H54 (cell line): ENCODE measurements at regions not wholly inside any gene's neighbourhood (a gene's known extent, or its start where the extent isn't known, plus 50 kb on each side); places are given as distances from the start of the nearest gene placed in this dataset.

Experiments used
- DNase-seq: peaks from one replicate; pipeline ENCODE4 v3.0.0; 2011; ENCODE audit warnings: low spot score, mixed read lengths; ENCODE audit not compliant: insufficient read length
- FAIRE-seq: peaks from 3 replicates; lab custom pipeline; 2011; peaks lifted over from hg19 to GRCh38; lab: Jason Lieb, UNC
- POLR2A ChIP-seq: IDR thresholded peaks from 2 replicates; pipeline ENCODE4 v1.6.1; 2011; ENCODE audit warnings: low read depth, mild to moderate bottlenecking, low read length

DNA sequence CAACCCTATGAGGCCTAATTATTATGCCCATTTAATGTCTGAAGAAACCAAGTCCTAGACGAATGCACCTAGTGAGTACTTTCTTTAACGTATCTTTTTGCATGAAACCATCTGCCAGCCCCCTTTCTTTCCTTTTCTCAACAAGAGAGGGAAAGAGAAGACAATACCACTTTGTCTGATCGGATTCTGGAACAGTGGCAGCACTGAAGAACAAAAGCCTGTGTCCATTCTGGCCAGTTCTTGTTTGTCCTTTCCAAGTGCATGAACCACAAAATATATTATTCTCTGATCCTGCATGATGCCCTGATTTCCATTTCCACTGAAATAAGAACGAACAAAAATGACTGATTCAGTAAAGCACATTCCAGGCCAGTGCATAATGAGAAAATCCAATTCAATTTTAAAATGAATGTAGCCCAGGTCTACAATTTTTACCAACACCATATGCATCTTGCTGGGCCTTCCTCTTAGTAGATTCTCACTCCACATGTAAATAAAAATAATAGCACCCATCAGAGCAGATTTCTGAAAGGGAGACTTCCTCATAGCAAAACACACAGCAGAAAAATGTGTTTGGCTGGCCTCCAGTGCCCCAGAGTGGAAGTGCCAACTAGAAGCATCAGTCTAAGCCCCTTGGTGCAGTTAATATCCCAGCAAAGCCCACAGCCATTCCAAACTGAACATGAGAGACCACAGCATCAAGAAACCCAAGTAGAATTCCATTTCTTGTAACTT is 422.6 kb upstream of the ID2 start:
- TF ChIP-seq POLR2A, result no peak
- no peak for DNase-seq
- FAIRE-seq, result no peak

DNA sequence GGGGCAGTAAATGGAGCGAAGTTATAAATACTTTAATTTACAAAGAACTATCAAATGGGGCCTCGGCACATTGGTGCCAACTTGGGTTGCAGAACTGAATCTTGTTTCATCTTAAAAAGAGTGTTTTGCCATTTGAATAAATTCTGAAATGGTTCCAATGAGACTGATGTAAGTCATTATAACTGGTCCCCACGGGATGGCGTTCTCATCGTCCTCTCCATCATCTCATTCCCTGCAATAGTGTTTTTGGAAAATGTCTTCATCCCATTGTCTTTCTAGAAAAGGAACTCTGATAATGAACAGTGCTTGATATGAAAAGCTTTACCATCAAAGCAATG is 422.0 kb upstream of the ID2 start:
- TF ChIP-seq POLR2A, result no peak
- DNase-seq (no peak), FAIRE-seq (no peak)

DNA sequence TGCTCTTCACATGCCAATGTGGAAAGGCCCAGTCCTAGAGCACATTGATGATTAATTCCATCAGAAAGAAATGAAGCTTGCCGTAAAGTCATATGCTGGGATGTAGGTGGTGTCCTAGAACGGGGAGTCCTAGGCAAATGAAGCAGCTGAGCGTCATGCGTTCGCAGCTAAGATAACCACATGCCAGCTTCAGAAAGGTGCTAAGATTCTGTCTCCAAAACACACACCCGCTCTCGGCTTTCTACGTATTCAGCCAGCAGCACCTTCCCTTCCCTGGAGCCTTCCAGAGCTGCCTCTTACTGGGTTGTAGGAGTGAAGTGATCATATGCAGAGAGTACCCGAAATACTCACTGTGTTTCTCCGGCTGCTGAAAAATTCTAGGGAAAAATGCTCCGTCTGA is 421.6 kb upstream of the ID2 start:
- no peak for TF ChIP-seq POLR2A
- FAIRE-seq (no peak), DNase-seq (no peak)

DNA sequence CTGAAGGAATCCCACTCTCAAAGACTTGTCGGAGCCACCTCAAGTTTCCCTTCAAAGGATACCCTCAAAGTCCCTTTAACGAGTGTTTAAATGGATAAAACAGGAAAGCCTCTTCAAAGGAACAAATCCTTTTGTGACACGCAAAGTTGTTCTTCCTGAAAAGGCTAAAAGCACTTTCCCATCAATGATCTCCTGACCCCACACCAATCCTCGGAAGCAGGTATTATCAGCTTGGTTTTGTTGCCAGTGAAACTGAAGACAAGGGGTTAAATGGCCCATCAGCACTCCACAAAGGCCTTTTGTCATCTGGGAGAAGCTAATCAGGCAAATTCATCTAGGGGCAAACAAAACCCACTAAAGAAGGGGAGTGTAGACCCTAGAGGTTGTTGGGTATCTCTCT is 418.0 kb upstream of the ID2 start:
- TF ChIP-seq POLR2A, result no peak
- no peak for DNase-seq
- FAIRE-seq, result no peak

DNA sequence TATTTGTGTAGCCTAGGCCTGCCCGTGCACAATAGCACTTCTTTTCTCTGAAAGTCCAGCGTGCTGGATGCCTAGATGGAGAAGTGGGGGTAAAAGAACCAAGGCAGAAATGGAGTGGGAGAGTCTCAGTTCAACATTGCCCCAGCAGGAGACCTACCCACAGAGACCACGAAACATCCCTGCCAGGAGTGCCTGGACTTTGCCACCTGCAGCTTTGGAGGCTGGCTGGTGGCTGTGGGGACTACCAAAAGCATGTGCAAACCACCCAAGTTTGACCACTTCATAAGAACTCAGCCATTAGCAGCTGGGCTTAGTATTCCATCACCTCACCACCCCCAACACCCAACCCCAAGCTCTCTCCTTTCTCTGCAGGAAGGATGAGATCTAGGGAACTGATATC is 416.9 kb upstream of the ID2 start:
- no peak for DNase-seq
- TF ChIP-seq POLR2A, result no peak
- no peak for FAIRE-seq

DNA sequence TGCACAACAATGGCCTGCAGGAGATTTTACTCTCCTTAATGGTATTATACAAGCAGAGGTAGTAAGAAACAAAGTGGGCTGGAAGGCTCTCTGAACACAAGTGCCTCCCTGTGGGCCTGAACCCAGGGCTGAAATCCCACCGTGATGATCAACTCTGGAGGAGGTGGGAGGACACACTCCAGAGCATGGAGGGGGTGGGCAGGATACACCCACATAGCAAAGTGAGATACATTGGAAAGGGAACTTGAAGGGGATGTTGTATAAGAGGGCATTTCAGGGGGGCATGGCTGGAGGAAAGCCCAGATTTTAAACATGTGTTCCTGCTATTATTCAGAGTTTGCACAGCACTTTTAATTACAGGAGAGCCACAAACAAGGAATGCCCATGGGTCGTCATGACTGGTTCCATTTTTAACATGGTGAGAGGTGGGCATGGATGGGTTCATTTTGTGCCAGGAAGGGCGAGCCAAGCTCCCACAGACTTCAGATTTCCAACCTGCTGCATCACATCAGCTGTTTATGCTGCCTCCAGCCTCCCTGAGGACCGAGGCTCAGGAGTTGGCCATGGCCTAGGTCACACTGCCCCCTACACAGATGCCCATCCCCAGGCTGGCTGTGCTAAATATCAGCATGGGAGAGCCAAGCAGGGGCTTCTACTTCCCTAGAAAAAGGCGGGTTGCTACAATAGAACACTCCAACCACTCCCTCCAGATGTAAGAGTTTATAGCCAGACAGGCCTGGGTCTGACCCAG is 416.2 kb upstream of the ID2 start:
- TF ChIP-seq POLR2A, result no peak
- DNase-seq (no peak), FAIRE-seq (no peak)

DNA sequence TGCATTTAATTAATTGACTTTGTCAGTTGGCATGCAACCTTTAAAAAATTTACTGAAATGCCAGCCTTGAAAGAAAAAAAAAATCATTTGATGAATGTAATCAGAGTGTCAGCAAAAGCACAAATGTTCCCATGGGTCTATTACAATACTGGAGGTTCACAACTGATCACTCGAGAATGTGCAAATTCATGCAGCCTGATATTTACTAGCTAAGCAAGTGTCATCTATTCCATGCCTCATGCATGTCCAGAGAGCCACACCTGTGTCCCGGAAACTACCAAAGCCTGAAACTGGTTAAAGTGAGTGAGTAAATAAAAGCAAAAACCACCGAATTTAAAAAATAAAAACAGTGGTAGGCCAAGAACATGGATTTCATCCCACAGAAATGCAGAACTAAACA is 415.3 kb upstream of the ID2 start:
- DNase-seq (no peak), FAIRE-seq (no peak)
- no peak for TF ChIP-seq POLR2A

DNA sequence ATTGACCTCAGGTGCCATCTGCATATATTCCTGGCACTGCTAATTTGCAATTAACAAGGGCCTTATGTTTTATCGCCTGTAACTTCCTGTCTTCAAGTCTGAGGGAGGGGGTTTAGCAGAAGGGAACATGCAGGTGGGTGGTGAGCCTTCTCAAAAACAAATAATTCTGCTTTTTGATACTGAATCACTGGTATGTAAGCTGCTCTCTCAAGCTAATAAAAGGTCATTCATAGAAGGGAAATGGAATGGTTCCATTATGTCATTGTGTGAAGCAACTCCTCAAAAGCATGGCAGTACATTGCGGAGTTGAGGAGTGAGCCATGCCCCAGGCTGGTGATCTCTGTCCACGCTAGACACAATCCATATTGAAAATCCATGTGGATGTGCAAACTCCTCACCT is 414.8 kb upstream of the ID2 start:
- no peak for TF ChIP-seq POLR2A
- FAIRE-seq, result no peak
- no peak for DNase-seq

DNA sequence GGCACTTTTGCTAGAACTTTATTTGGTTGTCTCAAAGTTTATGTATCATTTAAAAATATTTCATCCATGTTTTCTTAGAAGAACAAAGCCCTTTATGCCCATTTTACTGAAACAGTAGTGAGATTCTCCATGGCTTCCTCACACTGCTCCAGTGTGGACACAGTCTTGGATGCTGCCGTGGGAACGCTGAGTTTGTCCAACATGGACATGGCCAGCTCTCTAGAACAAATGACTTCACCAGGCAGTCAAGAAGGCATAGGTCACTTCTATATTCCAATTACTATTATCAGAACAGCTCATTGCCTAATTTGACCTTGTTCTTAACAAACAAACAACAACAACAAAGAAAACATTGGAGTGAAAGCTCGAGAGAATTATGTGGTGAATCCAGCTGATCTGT is 414.1 kb upstream of the ID2 start:
- DNase-seq, result no peak
- FAIRE-seq, result no peak
- no peak for TF ChIP-seq POLR2A

DNA sequence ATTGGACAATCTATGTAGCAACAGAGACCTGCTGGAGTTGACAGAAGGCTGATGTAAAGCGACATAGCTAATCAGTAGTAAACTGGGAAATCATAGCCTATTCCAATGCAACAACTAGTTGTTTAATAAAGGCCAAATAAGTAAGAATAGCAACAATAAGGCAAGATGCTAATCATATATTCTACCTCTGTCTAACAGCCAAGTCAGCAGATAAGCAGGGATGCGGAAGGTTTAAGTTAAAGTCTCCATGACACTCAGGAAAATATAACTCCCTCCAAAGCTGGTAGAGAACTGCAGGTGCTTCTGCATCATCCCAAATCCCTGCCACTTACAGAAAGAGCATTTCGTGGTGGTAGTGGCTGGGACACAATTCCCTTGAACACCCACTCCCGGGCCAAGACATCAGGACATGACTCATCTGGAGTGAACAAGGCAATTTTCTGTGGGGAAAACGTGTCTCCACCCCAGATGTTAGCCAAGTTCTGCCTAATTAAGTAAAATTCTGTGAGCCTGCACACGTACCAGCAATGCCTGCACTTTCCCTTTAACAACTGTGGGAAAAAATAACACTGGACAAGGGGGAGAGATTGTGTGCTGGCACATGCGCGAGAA is 413.6 kb upstream of the ID2 start:
- TF ChIP-seq POLR2A, result no peak

DNA sequence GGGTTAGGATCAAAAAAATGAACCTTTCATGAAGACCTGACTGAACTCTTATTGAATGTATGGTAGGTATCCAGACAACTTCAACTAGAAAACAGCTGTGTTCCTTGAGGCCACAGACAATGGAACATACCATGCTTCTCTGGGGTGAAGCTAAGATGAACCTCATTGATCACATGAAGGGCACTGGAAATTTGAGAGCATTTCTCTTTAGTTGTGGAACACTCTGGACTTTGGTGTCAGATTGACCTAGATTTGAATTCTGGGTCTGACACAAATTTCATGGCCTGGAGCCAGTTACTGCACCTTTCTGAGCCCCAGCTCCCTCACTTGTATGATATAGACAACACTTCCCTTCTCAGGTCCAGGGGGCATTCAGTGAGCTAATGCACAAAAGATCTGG is 411.2 kb upstream of the ID2 start:
- DNase-seq, result no peak
- FAIRE-seq, result no peak
- TF ChIP-seq POLR2A, result no peak

More for the DNA sequence above, 413.6 kb upstream of the ID2 start:
- FAIRE-seq, result no peak
- DNase-seq, result no peak

DNA sequence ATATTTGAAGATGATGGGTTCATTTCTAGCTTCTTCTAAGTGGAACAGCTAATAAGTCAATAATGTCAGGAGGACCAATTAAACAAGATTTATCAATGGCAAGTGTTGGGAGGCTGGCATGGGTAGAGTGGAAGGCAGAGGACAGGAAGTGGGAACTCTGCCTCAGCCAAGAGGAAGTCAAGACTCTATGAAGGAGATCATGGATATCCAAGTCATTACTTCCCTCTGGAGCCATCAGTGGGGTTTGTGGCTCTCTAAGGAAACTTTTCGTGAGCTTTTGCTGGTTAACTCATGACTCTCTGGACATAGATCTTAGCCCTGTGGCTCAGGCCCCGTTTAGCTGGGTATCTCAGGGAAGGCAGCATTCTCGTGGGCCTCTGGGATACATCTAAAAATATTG is 410.4 kb upstream of the ID2 start:
- TF ChIP-seq POLR2A, result no peak
- DNase-seq, result no peak
- FAIRE-seq, result no peak

DNA sequence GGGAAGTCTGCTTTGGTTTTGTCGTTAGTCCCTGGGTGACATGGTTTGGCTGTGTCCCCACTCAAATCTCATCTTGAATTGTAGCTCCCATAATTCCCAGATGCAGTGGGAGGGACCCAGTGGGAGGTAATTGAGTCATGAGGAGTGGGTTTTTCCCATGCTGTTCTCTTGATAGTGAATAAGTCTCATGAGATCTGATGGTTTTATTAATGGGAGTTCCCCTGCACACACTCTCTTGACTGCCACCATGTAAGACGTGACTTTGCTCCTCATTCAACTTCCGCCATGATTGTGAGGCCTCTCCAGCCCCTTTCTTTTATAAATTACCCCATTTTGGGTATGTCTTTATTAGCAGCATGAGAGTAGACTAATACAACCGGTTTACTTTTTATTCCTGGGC is 405.8 kb upstream of the ID2 start:
- DNase-seq (no peak), FAIRE-seq (no peak)
- TF ChIP-seq POLR2A, result no peak

DNA sequence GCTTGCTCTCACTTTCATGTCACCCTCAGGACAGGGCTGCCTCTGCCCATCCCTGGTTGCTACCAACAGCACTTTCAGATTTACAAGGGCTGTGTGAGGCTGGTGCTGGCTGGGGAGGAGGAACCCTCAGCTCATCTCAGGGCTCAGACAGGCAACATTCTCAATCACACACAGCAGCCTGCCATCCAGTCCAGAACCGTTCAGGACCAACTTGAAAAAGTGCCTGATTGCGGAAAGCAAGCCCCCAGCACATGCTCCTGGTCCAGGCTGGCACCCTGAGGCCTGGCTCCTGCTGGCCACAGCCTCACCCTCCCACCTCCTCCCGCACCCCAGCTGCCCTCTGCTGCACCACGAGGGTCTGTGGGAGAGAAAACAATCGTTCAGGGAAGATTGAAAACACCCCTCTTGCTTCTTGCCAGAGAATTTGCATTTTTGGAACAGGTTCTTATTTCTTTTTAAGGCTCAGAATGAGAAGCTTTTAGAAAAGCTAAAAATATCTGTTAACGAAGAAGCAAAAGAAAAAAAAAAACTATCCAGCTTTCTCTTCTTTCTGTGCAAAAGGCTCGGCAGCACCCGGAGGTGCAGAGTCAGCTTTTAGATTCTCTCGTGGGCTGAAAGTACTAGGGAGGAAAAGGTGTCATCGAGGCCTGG is 403.8 kb upstream of the ID2 start:
- no peak for TF ChIP-seq POLR2A
- DNase-seq (no peak), FAIRE-seq (no peak)

DNA sequence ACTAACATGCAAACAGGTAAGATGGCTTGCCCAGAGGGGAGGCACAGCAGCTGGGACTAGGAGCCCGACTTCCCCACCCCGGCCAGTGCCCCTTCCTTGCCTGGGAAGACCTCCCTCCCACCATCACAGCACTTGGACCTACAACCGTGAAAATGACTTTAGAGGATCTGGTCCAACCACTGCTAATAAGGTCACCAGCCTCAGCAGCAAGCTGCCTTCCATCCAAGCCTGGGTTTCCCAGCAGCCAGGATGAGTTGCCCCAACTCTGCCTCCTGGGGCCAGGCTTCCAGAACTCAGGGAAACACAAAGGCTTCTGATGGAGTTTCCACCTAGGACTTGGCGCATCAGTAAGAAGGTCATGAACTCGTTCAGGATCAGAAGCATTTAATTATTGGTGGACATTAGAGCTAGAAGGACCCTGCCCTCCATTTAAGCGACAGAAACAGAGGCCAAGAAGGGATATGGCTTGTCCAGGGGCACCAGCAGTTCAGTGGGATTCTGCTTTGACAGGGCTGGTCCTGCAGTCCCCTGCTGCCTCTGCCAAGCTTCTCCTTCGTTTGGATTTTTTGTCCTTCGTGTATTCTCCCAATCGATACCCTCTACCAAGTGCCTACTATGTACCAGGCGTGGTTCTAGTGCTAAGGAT is 403.0 kb upstream of the ID2 start:
- DNase-seq, result no peak
- no peak for TF ChIP-seq POLR2A
- FAIRE-seq, result no peak
